Skeletal muscle cell (primary cell): ENCODE measurements at regions not wholly inside any gene's neighbourhood (a gene's known extent, or its start where the extent isn't known, plus 50 kb on each side); places are given as distances from the start of the nearest gene placed in this dataset.
"Not testable (repeated sequence)": the region's sequence is repeated elsewhere in the genome, so short reads cannot be mapped to it uniquely, and the experiment has no call there.

Experiments
- DNase-seq: peaks from one replicate; pipeline ENCODE4 v3.0.0-alpha.2; 2010; ENCODE audit warnings: low read depth
- H3K4me3 ChIP-seq: 2 replicates; pipeline ENCODE4 v1.5.1; 2011; ENCODE audit warnings: low read depth, mild to moderate bottlenecking, control low read depth, low read length, moderate library complexity

- H3K4me3 ChIP-seq, result no peak overlapping the region
- DNase-seq, result no peak
These were observed 882.3 kb downstream of the RPS29 start for GRCh38 chr14:48703728-48704467.

- not testable (repeated sequence) for H3K4me3 ChIP-seq, DNase-seq
These were observed 888.8 kb downstream of the RPS29 start for GRCh38 chr14:48697362-48697761.

GRCh38 chr14:48693793-48694192 is 892.4 kb downstream of the RPS29 start:
- no peak for DNase-seq

GRCh38 chr14:48690349-48690748 is 895.8 kb downstream of the RPS29 start:
- no peak for DNase-seq
- no peak overlapping the region for H3K4me3 ChIP-seq

More at GRCh38 chr14:48693793-48694192, 892.4 kb downstream of the RPS29 start:
- no peak overlapping the region for H3K4me3 ChIP-seq

GRCh38 chr14:48686650-48687049 is 899.5 kb downstream of the RPS29 start:
- DNase-seq, result no peak
- H3K4me3 ChIP-seq, result no peak overlapping the region

- H3K4me3 ChIP-seq, result no peak overlapping the region
- no peak for DNase-seq
These were observed 913.7 kb downstream of the RPS29 start for GRCh38 chr14:48672506-48672905.

- no peak overlapping the region for H3K4me3 ChIP-seq
- DNase-seq, result no peak
These were observed 915.2 kb downstream of the RPS29 start for GRCh38 chr14:48670939-48671338.

GRCh38 chr14:48665077-48665784 is 920.9 kb downstream of the RPS29 start:
- no peak for DNase-seq
- H3K4me3 ChIP-seq, result no peak overlapping the region

GRCh38 chr14:48643241-48643640 is 942.9 kb downstream of the RPS29 start:
- no peak for DNase-seq
- no peak overlapping the region for H3K4me3 ChIP-seq

- no peak for DNase-seq
- no peak overlapping the region for H3K4me3 ChIP-seq
These were observed 953.5 kb upstream of the MDGA2 start for GRCh38 chr14:48628870-48629269.

- no peak overlapping the region for H3K4me3 ChIP-seq
- DNase-seq, result no peak
These were observed 947.6 kb upstream of the MDGA2 start for GRCh38 chr14:48622980-48623379.

- DNase-seq, result no peak
- no peak overlapping the region for H3K4me3 ChIP-seq
These were observed 942.7 kb upstream of the MDGA2 start for GRCh38 chr14:48618057-48618456.

- no peak overlapping the region for H3K4me3 ChIP-seq
- no peak for DNase-seq
These were observed 941.5 kb upstream of the MDGA2 start for GRCh38 chr14:48616931-48617330.

GRCh38 chr14:48615618-48616017 is 940.2 kb upstream of the MDGA2 start:
- no peak overlapping the region for H3K4me3 ChIP-seq
- no peak for DNase-seq

GRCh38 chr14:48614003-48614402 is 938.6 kb upstream of the MDGA2 start:
- DNase-seq, result no peak
- no peak overlapping the region for H3K4me3 ChIP-seq

- H3K4me3 ChIP-seq, DNase-seq: not testable (repeated sequence)
These were observed 931.6 kb upstream of the MDGA2 start for GRCh38 chr14:48606960-48607359.

GRCh38 chr14:48598458-48598857 is 923.1 kb upstream of the MDGA2 start:
- no peak for DNase-seq
- H3K4me3 ChIP-seq, result no peak overlapping the region

GRCh38 chr14:48586099-48586498 is 910.7 kb upstream of the MDGA2 start:
- DNase-seq, result no peak
- H3K4me3 ChIP-seq, result no peak overlapping the region

GRCh38 chr14:48584031-48584430 is 908.6 kb upstream of the MDGA2 start:
- H3K4me3 ChIP-seq, result no peak overlapping the region
- peak; percentile 51 for DNase-seq

GRCh38 chr14:48582938-48583337 is 907.5 kb upstream of the MDGA2 start:
- DNase-seq, result no peak
- H3K4me3 ChIP-seq, result no peak overlapping the region

GRCh38 chr14:48580692-48581091 is 905.3 kb upstream of the MDGA2 start:
- DNase-seq, result no peak
- no peak overlapping the region for H3K4me3 ChIP-seq
